ENCODE measurements at regions not wholly inside any gene's neighbourhood (a gene's known extent, or its start where the extent isn't known, plus 50 kb on each side); places are given as distances from the start of the nearest gene placed in this dataset.

DNA sequence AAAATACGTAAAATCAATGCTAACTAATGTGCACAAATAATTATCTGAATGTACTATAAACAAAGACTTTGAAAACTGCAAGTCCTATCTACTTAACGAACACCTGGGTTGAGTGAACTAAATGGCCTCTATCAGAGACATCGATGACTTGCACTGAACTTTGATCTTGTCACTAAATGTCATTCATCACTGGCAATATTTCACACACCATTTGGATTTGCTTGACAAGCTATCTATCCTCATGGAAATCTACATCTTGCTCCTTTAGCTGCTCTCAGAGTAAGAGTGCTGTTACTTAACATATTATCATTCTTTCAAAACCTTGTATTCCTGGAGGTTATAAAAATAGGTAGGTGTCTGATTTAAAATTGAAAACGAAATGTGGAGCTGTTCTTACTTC is 289.3 kb downstream of the TLL1 start:
- intact Hi-C loops (cut with micrococcal nuclease; ENCODE audit: unreplicated experiment), result no loop called here
- no peak for FAIRE-seq
- Histone ChIP-seq H3K36me3 (replicated peaks in 1 of 2; ENCODE audit: control insufficient read depth in 1 of 2, insufficient read depth in 2 of 2, low read length in 2 of 2) (no peaks in the 10 kb centered on the region), H3K79me2 (ENCODE audit: insufficient read depth, low read length) (no peaks in the 10 kb centered on the region), H4K20me1 (ENCODE audit: insufficient read depth, low read length) (no peaks in the 10 kb centered on the region), H3K9ac (ENCODE audit: insufficient read depth, low read depth, low read length) (no peak overlapping the region), H3K4me1 (ENCODE audit: insufficient read depth, low read length) (no peaks in the 10 kb centered on the region), H2AFZ (ENCODE audit: low read length) (no peak overlapping the region), H3K27me3 (ENCODE audit: control insufficient read depth in 1 of 2, insufficient read depth in 2 of 2, low read length in 2 of 2) (no peaks in the 10 kb centered on the region), H3K4me2 (ENCODE audit: low read depth, low read length) (no peak overlapping the region), H3K4me3 (replicated peaks in 1 of 3; ENCODE audit: insufficient read depth in 1 of 3, low read depth in 2 of 3, low read length in 3 of 3) (no peak overlapping the region), H3K9me3 (ENCODE audit: low read length) (no peaks in the 10 kb centered on the region), H3K27ac (ENCODE audit: extremely low read length, insufficient read depth, low read length) (no peak overlapping the region)
- CTCF ChIA-PET (ENCODE audit: low intra/inter-chr PET ratio, low total read pairs), result no interaction called here
- under 1% methylated on average over 4 of the region's 4 CpGs for WGBS (ENCODE audit: low lambda C conversion rate)
- no TSS peak for BruUV-seq (replicated peaks)
- ATAC-seq, result no peak
- no peak for TF ChIP-seq ZBTB1 (CRISPR knock-in tag; IDR thresholded peaks at IDR 0.05; ENCODE audit: borderline replicate concordance)
- TF ChIP-seq ZNF329 (CRISPR knock-in tag; IDR thresholded peaks at IDR 0.05; ENCODE audit: low read depth), result no peak
- TF ChIP-seq XBP1 (CRISPR knock-in tag; IDR thresholded peaks at IDR 0.05), result no peak
- TF ChIP-seq, protein P1, sequence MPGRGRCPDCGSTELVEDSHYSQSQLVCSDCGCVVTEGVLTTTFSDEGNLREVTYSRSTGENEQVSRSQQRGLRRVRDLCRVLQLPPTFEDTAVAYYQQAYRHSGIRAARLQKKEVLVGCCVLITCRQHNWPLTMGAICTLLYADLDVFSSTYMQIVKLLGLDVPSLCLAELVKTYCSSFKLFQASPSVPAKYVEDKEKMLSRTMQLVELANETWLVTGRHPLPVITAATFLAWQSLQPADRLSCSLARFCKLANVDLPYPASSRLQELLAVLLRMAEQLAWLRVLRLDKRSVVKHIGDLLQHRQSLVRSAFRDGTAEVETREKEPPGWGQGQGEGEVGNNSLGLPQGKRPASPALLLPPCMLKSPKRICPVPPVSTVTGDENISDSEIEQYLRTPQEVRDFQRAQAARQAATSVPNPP (CRISPR knock-in tag; IDR thresholded peaks at IDR 0.05), result no peak
- TF ChIP-seq GFI1 (CRISPR knock-in tag; IDR thresholded peaks at IDR 0.05; ENCODE audit: borderline replicate concordance), result no peak
- no peak for TF ChIP-seq HNF4G (IDR thresholded peaks at IDR 0.05; ENCODE audit: borderline replicate concordance, low read depth, low read length)
- no peak for TF ChIP-seq HNF4G (CRISPR knock-in tag; IDR thresholded peaks at IDR 0.05; ENCODE audit: borderline replicate concordance, low read depth)
- no peak for TF ChIP-seq TRIM22 (IDR thresholded peaks at IDR 0.05)
- in situ Hi-C loops (cut with HindIII; ENCODE audit: extremely low pct_ligation_motif_present, low pct_unique_long_range_greater_than_20kb), result no loop called here
- DNase-seq (ENCODE audit: low spot score), result no peak
- POLR2A ChIA-PET, result no interaction called here
